Natural killer cell (primary cell): ENCODE measurements at regions not wholly inside any gene's neighbourhood (a gene's known extent, or its start where the extent isn't known, plus 50 kb on each side); places are given as distances from the start of the nearest gene placed in this dataset.

Source experiments
- ATAC-seq, 3 donors: fragments of 150-1000 bp in 2 of 3; fragments of 200-7000 bp in 1 of 3; cut with Tn5 transposase; 1 replicate in 1 of 3; 2 replicates in 2 of 3; pipeline ENCODE4 v1.10.0; 2021; ENCODE audit warnings: mild to moderate bottlenecking in 2 of 3, moderate library complexity in 2 of 3
- DNase-seq, 2 donors: peaks; one replicate each; pipeline versions ENCODE4 v3.0.0 to v3.0.0-alpha.2; 2013 to 2021; ENCODE audit warnings: mixed read lengths in 1 of 2
- H3K27ac ChIP-seq: one replicate; pipeline ENCODE4 v1.5.1; 2013; ENCODE audit warnings: mild to moderate bottlenecking, low read length
- H3K27me3 ChIP-seq: one replicate; pipeline ENCODE4 v1.6.1; 2013; ENCODE audit warnings: low read length; ENCODE audit not compliant: control insufficient read depth, insufficient read depth
- H3K36me3 ChIP-seq: one replicate; pipeline ENCODE4 v1.6.1; 2013; ENCODE audit warnings: low read length; ENCODE audit not compliant: control insufficient read depth, insufficient read depth
- H3K4me1 ChIP-seq: one replicate; pipeline ENCODE4 v1.6.1; 2013; ENCODE audit warnings: low read length; ENCODE audit not compliant: control insufficient read depth, insufficient read depth
- H3K4me3 ChIP-seq: one replicate; pipeline ENCODE4 v1.5.1; 2013; ENCODE audit warnings: low read length
- H3K9me3 ChIP-seq: one replicate; pipeline ENCODE4 v1.6.1; 2013; ENCODE audit warnings: low read length; ENCODE audit not compliant: control insufficient read depth, insufficient read depth
- H3K27ac Mint-ChIP-seq, 2 donors: one replicate each; pipeline ENCODE4 v1.8.0; 2022; ENCODE audit warnings: mild to moderate bottlenecking in 2 of 2, mixed read lengths in 2 of 2, moderate library complexity in 1 of 2
- H3K27me3 Mint-ChIP-seq, 2 donors: one replicate each; pipeline ENCODE4 v1.8.0; 2022; ENCODE audit warnings: low read depth in 2 of 2, mixed read lengths in 2 of 2
- H3K36me3 Mint-ChIP-seq: one replicate; pipeline ENCODE4 v1.8.0; 2022; ENCODE audit warnings: mixed read lengths
- H3K4me1 Mint-ChIP-seq, 2 donors: one replicate each; pipeline ENCODE4 v1.8.0; 2022; ENCODE audit warnings: mixed read lengths in 2 of 2
- H3K4me3 Mint-ChIP-seq: one replicate; pipeline ENCODE4 v1.8.0; 2022; ENCODE audit warnings: mild to moderate bottlenecking, moderate library complexity, mixed read lengths
- H3K9me3 Mint-ChIP-seq, 2 donors: one replicate each; pipeline ENCODE4 v1.8.0; 2022; ENCODE audit warnings: mixed read lengths in 2 of 2
- CTCF ChIP-seq: fragments of 200-600 bp; IDR thresholded peaks from one replicate; pipeline ENCODE4 v1.8.0; 2022; ENCODE audit warnings: antibody characterized with exemption
- WGBS: methylation state at CpG from one replicate; pipeline ENCODE4 v1.1.7; 2013; ENCODE audit warnings: missing lambda C conversion rate; ENCODE audit not compliant: insufficient coverage; 5-methylcytosine and 5-hydroxymethylcytosine counted together
- intact Hi-C: fragments of 100-400 bp; cut with micrococcal nuclease; formaldehyde crosslinking; loops from one replicate; pipeline ENCODE4 v1.14.2; 2022

GRCh38 chr13:99865420-99865930 is 106.1 kb downstream of the ZIC5 start:
- no peak overlapping the region for H3K27ac Mint-ChIP-seq
- TF ChIP-seq CTCF: no peak
- DNase-seq (no peak), ATAC-seq (no peak)
- Histone ChIP-seq H3K27ac (no peak overlapping the region), H3K4me3 (no peak overlapping the region), H3K36me3 (no peaks in the 10 kb centered on the region), H3K27me3 (peaks cover 8% of the 10 kb centered on the region), H3K9me3 (no peaks in the 10 kb centered on the region), H3K4me1 (peaks cover 9% of the 10 kb centered on the region)
- intact Hi-C loops: no loop called here
- 94% methylated on average over 11 of the region's 11 CpGs for WGBS
- peaks cover 11 to 15% of the 10 kb centered on the region in 2 donors for H3K4me1 Mint-ChIP-seq
- no peaks in the 10 kb centered on the region for H3K9me3 Mint-ChIP-seq
- H3K36me3 Mint-ChIP-seq: peaks cover 21% of the 10 kb centered on the region
- peaks cover 12 to 51% of the 10 kb centered on the region in 2 donors for H3K27me3 Mint-ChIP-seq
- no peak overlapping the region for H3K4me3 Mint-ChIP-seq

GRCh38 chr13:99864627-99864990 is 107.0 kb downstream of the ZIC5 start:
- peaks cover 8% of the 10 kb centered on the region for H3K27me3 ChIP-seq
- H3K9me3 Mint-ChIP-seq: no peaks in the 10 kb centered on the region
- H3K27ac ChIP-seq: no peak overlapping the region
- no peak overlapping the region for H3K4me3 ChIP-seq
- H3K4me3 Mint-ChIP-seq: no peak overlapping the region
- intact Hi-C loops: no loop called here
- WGBS: 89% methylated on average over 10 of the region's 10 CpGs
- no peak overlapping the region for H3K27ac Mint-ChIP-seq
- H3K36me3 ChIP-seq: no peaks in the 10 kb centered on the region
- no peaks in the 10 kb centered on the region for H3K9me3 ChIP-seq
- peaks cover 19 to 23% of the 10 kb centered on the region in 2 donors for H3K4me1 Mint-ChIP-seq
- no peak for DNase-seq
- peaks cover 16% of the 10 kb centered on the region for H3K4me1 ChIP-seq
- ATAC-seq: no peak
- H3K27me3 Mint-ChIP-seq: peaks cover 12 to 51% of the 10 kb centered on the region in 2 donors
- peaks cover 21% of the 10 kb centered on the region for H3K36me3 Mint-ChIP-seq
- TF ChIP-seq CTCF: no peak

- Mint-ChIP-seq H3K4me3 (no peak overlapping the region), H3K36me3 (peaks cover 21% of the 10 kb centered on the region), H3K9me3 (no peaks in the 10 kb centered on the region), H3K4me1 (peaks cover 25 to 29% of the 10 kb centered on the region in 2 donors), H3K27me3 (peaks cover 12 to 51% of the 10 kb centered on the region in 2 donors), H3K27ac (no peak overlapping the region)
- no peak overlapping the region for H3K27ac ChIP-seq
- no peak for TF ChIP-seq CTCF
- H3K9me3 ChIP-seq: no peaks in the 10 kb centered on the region
- ATAC-seq (no peak), DNase-seq (no peak)
- intact Hi-C loops: no loop called here
- H3K4me1 ChIP-seq: peaks cover 20% of the 10 kb centered on the region
- H3K27me3 ChIP-seq: peaks cover 8% of the 10 kb centered on the region
- 95% methylated on average over 11 of the region's 14 CpGs for WGBS
- no peak overlapping the region for H3K4me3 ChIP-seq
- H3K36me3 ChIP-seq: no peaks in the 10 kb centered on the region
Observed at GRCh38 chr13:99863789-99864626, 107.6 kb downstream of the ZIC5 start.
